Glutamatergic neuron (in vitro differentiated cells): ENCODE measurements at regions not wholly inside any gene's neighbourhood (a gene's known extent, or its start where the extent isn't known, plus 50 kb on each side); places are given as distances from the start of the nearest gene placed in this dataset.

Experiments used
- DNase-seq: peaks from one replicate; pipeline ENCODE4 v3.0.0; 2022
- H3K27ac Mint-ChIP-seq: one replicate; pipeline ENCODE4 v1.8.0; 2020; ENCODE audit warnings: mild to moderate bottlenecking, mixed read lengths, inconsistent platforms; ENCODE audit not compliant: unreplicated experiment
- H3K27me3 Mint-ChIP-seq: one replicate; pipeline ENCODE4 v1.8.0; 2020; ENCODE audit warnings: mild to moderate bottlenecking, moderate library complexity, mixed read lengths, inconsistent platforms; ENCODE audit not compliant: unreplicated experiment
- H3K36me3 Mint-ChIP-seq: one replicate; pipeline ENCODE4 v1.8.0; 2020; ENCODE audit warnings: mild to moderate bottlenecking, mixed read lengths, inconsistent platforms; ENCODE audit not compliant: unreplicated experiment
- H3K4me1 Mint-ChIP-seq: one replicate; pipeline ENCODE4 v1.8.0; 2020; ENCODE audit warnings: mild to moderate bottlenecking, low read depth, mixed read lengths, inconsistent platforms; ENCODE audit not compliant: unreplicated experiment
- H3K4me3 Mint-ChIP-seq: one replicate; pipeline ENCODE4 v1.8.0; 2020; ENCODE audit warnings: mild to moderate bottlenecking, mixed read lengths, inconsistent platforms; ENCODE audit not compliant: unreplicated experiment
- H3K9me3 Mint-ChIP-seq: one replicate; pipeline ENCODE4 v1.8.0; 2020; ENCODE audit warnings: mild to moderate bottlenecking, moderate library complexity, mixed read lengths, inconsistent platforms; ENCODE audit not compliant: unreplicated experiment
- CTCF ChIP-seq: fragments of 200-600 bp; sonication (generic); IDR thresholded peaks from one replicate; pipeline ENCODE4 v1.5.0; 2021; ENCODE audit not compliant: partially characterized antibody, unreplicated experiment

- H3K27me3 Mint-ChIP-seq, result no peaks in the 10 kb centered on the region
- no peak for DNase-seq
- no peak overlapping the region for H3K4me3 Mint-ChIP-seq
- TF ChIP-seq CTCF, result no peak
- no peaks in the 10 kb centered on the region for H3K4me1 Mint-ChIP-seq
- H3K9me3 Mint-ChIP-seq, result peaks cover 5% of the 10 kb centered on the region
- no peaks in the 10 kb centered on the region for H3K36me3 Mint-ChIP-seq
- no peak overlapping the region for H3K27ac Mint-ChIP-seq
Measured at GRCh38 chr4:187663076-187663475, 332.5 kb upstream of the ZFP42 start.

- Mint-ChIP-seq H3K27me3 (no peaks in the 10 kb centered on the region), H3K27ac (no peak overlapping the region), H3K4me1 (no peaks in the 10 kb centered on the region), H3K4me3 (no peak overlapping the region), H3K36me3 (no peaks in the 10 kb centered on the region), H3K9me3 (peaks cover 6% of the 10 kb centered on the region)
- no peak for TF ChIP-seq CTCF
- no peak for DNase-seq
Measured at GRCh38 chr4:187664011-187664410, 331.6 kb upstream of the ZFP42 start.

- H3K4me3 Mint-ChIP-seq, result no peak overlapping the region
- H3K4me1 Mint-ChIP-seq, result no peaks in the 10 kb centered on the region
- no peaks in the 10 kb centered on the region for H3K36me3 Mint-ChIP-seq
- TF ChIP-seq CTCF, result no peak
- H3K27me3 Mint-ChIP-seq, result no peaks in the 10 kb centered on the region
- H3K9me3 Mint-ChIP-seq, result peaks cover 6% of the 10 kb centered on the region
- no peak for DNase-seq
- H3K27ac Mint-ChIP-seq, result no peak overlapping the region
Measured at GRCh38 chr4:187665086-187665485, 330.5 kb upstream of the ZFP42 start.

- Mint-ChIP-seq H3K36me3 (no peaks in the 10 kb centered on the region), H3K27ac (no peak overlapping the region), H3K9me3 (peaks cover 5% of the 10 kb centered on the region), H3K27me3 (no peaks in the 10 kb centered on the region), H3K4me1 (no peaks in the 10 kb centered on the region), H3K4me3 (no peak overlapping the region)
- TF ChIP-seq CTCF, result no peak
- DNase-seq, result no peak
Measured at GRCh38 chr4:187666034-187666433, 329.5 kb upstream of the ZFP42 start.

GRCh38 chr4:187666697-187667494, 328.7 kb upstream of the ZFP42 start:
- H3K27me3 Mint-ChIP-seq, result no peaks in the 10 kb centered on the region
- H3K4me3 Mint-ChIP-seq, result no peak overlapping the region
- no peak for TF ChIP-seq CTCF
- no peak for DNase-seq
- no peaks in the 10 kb centered on the region for H3K36me3 Mint-ChIP-seq
- no peak overlapping the region for H3K27ac Mint-ChIP-seq
- peaks cover 1% of the 10 kb centered on the region for H3K9me3 Mint-ChIP-seq
- H3K4me1 Mint-ChIP-seq, result no peaks in the 10 kb centered on the region
